HG03469 (cell line): ENCODE measurements at regions not wholly inside any gene's neighbourhood (a gene's known extent, or its start where the extent isn't known, plus 50 kb on each side); places are given as distances from the start of the nearest gene placed in this dataset.

ENCODE experiments used
- ATAC-seq: cut with Tn5 transposase; IDR thresholded peaks from one replicate; pipeline ENCODE4 v1.9.1; 2021; ENCODE audit warnings: mild to moderate bottlenecking, moderate library complexity, moderate number of reproducible peaks; ENCODE audit not compliant: unreplicated experiment

DNA sequence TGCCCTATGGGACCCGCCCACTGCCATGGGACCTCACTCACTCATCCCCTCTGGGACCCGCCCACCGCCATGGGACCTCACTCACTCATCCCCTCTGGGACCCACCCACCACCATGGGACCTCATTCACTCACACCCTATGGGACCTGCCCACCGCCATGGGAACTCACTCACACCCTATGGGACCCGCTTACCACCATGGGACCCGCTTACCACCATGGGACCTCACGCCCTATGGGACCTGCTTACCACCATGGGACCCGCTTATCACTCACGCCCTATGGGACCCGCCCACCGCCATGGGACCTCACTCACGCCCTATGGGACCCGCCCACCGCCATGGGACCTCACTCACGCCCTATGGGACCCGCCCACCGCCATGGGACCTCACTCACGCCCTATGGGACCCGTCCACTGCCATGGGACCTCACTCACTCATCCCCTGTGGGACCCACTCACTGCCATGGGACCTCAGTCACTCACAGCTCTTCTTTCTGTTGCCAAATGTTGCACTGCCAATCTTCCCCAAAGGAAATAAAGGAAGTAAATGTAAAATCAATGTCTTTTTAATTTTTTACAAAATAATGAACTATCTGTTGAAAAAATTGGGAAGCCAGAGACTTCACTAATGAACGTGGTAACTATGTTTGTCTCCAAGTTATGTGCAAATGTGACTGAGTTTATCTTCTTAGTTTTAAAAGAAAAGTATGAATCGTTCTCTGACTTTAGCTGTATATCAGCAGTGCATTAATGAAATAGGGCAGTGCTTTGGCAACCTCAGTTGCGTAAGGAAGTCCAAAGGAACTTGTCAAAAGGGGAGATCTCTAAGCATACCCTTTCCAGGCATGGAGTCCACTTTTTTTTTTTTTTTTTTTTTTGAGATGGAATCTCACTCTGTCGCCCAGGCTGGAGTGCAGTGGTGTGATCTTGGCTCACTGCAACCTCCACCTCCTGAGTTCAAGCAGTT lies 101.5 kb upstream of the MGAT5 start:
- ATAC-seq = no peak

DNA sequence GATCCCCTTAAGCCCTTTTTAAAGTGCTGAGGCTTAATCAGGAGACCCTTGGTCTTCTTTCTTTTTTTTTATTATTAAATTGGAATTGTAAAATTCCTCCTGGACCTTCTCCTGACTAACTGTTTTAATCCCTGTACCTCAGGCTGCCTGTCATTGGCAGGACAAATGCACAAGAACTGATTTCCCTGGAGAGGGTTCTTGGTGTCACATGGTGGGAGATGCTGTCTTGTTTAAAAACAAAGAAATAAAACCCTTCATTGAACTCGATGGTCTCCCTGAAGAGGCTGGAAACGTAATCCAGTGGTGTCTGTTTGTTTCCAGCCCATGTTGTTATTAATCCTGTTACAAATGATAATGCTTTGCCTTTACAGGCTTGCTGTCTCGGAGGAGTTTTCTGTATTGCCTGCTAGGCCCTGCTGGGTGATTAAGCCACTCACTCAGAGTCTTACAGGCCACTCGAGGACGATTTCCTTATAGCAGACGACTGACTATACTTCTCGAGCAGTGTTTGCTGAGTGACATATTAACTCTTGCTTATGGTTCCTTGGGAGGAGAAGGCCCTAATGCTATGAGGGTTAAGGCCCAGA lies 100.5 kb upstream of the MGAT5 start:
- ATAC-seq = no peak

DNA sequence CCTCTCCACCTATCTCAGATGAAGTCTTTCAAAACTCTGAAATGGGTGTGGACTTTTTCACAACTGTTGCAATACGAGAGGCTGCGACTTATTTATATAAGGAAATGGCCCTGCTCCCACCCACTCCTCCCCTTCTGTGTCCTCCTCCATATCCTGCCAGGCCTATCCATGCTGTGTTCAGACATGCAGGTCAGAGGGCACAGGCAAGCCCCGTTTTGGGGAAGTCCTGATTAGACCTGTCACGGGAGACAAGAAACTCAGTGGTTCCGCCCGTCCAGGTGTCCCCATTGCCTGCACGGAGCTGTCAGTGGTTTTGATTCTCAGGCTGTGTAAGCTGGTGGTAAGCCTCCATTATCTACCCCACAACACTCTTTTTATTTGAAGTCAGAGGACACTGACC lies 99.6 kb upstream of the MGAT5 start:
- peak; percentile 60 for ATAC-seq

DNA sequence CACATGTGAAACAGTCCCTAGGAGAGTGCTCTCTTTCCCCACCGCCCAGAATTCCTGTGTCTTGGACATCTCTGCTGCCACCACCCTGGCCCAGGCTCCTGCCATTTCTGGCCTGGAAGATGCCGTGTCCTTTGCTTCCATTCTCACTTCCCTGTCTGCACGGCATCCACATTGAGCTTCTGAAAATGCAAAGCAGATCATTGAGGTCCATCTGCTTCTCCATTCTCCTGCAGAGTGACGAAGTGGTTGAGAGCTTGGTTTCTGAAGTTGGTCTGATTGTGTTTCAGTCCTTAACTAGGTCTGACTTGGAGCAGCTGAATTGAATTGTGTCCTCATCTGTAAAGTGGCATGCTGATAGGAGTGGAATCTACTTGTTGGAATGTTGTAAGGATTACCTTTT lies 98.7 kb upstream of the MGAT5 start:
- peak; percentile 64 for ATAC-seq

DNA sequence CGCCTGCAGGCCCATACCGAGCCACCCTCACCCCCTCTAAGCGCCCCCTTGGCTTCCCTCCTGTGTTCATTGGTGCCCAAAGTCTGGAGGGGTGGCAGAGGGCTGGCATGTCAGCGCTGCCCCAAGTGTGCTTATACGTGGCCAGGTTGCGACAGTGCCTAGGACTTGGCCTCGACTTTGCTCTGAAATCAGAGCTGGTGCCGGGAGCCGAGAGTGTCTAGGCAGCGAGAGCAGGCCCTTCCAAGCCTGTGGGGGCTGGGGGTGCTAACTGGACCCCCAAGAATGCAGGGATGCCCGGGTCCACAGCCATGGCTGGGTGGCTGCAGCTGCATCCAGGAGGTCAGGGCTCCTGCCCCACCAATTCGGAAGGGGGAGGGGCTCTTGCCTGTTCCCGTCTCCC lies 95.6 kb upstream of the MGAT5 start:
- no peak for ATAC-seq

DNA sequence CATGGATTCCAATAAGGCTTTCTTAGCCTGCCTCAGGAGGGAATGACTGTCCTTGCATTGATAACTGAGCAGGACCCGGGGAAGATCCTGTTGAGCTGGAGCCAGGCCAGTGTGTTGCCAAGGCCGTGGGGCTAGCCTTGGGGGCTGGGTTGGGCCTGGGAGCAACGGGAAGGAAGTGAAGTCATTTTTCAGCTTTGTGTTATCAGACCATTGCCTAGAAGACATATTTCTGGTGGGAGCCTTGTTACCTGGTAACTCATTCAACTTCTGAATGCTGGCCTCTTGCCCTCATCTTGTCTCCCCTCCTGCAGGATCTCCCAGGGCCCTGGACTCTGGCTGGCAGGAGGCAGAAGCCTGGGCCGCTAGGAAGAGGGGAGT lies 92.7 kb upstream of the MGAT5 start:
- no peak for ATAC-seq

DNA sequence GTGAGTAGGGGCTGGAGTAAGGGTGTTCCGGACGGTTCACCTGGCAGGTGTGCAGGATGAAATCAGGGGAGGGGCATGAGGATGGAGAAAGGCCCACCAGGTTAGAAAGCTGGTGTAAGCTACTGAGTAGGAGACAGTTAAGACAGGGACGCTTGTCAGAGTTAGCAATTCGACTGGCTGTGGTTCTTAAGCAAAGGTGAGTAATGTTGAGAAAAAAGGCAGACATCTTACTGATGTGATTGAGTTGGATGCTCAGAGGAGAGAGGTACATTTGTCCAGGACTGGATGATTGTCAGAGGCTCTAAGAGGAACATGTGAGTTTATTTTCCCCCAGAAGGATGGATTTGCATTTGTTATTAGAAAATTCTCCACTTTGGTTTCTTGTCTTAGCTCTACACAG lies 90.5 kb upstream of the MGAT5 start:
- ATAC-seq = no peak

DNA sequence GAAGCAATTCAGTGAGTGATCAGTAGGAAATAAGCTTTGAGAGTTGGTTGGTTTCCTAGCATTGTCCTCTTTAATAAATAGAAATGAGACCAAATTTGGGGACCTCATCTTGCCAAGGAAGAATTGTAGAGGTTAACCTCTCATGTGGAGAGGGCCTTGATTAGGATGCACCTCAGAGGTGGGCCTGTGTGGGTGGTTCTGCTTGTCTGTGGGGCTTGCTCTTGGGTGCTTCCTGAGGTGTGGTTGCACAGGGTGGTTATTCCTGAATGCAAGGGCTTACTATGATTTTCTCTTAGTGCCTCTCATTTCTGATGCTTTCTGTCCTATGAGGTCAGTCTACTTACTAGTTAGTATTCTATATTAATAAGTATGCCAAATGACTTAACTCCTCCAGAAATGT lies 89.6 kb upstream of the MGAT5 start:
- ATAC-seq = no peak

DNA sequence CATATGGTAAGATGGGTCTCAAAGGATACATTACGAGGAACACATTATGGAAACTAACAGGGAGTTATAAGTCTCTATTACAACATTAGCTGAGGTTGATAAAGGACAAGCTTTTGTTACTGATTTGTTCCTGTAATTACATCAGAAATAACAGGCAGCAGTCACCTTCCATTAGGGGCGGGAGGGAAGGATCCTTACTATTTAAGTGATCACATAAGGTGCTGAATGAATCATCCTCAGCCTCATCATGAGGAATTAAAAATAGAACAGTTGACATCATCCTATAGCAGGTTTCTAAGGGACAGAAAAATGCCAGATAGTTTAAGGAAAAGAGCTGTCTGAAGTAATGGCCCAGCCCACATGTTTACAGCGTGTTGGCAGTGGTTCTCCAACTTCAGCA lies 86.9 kb upstream of the MGAT5 start:
- no peak for ATAC-seq

DNA sequence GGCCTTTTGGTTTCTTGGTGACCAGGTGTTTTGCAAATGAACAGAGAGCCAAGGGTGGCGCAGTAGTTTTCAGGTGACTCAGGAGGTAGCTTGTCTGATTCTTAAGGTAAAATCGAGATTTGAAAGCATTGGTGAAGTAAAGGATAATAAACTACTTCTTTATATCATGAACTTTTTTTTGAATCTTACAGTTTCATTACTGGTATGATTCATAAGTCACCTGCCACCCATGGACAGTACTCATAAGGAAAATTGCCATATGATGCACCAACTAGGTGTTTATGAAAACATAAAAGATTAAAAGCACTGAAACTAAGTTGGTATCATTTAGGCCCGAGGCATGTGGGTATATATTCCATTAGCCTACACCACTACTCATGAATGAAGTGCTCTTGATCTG lies 84.1 kb upstream of the MGAT5 start:
- ATAC-seq = no peak

DNA sequence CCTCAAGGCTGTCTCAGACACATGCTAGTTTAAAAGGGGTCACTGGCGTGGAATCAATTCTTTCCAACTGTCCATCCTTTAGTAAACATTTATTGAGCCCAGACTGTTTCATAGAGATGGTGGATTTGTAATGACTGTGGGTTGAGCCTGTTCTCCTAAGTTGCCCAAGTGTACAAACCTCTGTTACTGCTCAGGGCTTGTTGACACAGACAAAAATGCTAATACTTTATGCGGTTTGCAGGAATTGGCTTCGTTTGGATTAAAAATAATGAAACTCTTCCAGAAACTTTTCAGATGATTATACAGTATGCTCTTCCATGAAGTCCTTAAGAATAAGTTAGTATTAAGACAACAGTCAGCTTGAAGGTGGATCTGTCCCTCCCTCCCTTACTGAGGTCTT lies 83.6 kb upstream of the MGAT5 start:
- ATAC-seq = no peak

DNA sequence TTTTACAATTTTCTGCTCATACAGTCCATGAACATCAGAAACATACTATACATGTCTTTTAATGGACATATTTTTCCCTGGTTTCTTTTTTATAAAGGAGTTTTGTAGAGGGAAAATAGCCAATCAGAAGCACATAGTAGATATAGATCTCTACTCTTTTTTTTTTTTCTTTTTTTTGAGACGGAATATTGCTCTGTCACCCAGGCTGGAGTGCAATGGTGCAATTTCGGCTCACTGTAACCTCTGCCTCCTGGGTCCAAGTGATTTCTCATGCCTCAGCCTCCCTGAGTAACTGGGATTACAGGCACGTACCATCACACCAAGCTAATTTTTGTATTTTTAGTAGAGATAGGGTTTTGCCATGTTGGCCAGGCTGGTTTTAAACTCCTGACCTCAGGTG lies 83.2 kb upstream of the MGAT5 start:
- ATAC-seq = no peak

DNA sequence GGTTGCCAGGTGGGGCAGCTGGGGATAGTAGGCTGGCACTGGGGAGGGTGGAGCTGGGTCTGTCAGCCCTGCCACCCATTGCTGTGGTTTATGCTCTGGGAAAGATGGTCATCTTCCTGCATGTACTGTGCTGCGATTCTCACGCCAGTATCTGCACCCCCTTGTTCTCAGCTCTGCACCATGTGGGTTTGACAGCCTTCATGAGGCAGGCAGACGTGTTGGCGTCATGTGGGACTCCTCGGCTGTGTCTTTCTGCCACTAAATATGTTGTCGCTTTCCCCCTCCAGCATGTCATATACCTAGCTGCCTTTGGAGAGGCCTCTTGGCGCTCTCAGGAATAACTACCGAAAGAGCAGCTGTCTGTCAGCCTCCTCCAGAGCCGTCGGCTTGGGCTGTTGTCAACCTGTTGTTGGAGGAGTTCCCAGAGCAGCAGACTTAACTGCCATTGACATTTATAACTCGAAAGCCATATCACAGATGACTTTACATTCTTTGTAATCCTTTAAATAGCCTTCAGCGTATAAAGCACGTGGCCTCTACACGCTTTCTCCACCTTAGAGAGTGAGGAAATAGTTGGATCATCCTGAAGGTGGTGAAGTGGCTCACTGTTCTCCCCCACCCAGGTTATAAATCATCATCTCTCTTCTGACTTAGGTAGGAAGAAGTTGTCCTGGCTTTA lies 80.4 kb upstream of the MGAT5 start:
- no peak for ATAC-seq

DNA sequence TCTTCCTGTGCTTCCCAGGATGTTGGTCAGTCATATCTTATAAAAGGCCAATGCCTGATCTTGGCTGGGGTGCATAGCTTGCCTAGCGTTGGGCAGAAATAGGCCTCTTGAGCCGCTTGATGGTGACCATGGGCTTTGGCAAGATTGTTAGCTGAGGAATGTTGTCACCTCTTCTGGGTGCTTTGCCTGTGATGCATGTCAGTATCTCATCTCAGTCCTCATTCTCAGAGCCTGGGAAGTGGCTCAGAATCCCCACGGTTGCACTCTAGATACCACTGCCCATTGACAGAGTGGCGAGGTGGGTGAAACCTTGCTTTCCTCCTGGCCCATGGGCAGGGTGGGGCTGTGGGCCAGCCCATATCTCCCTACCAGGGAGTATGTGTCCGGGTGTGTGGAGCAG lies 79.2 kb upstream of the MGAT5 start:
- ATAC-seq = no peak

DNA sequence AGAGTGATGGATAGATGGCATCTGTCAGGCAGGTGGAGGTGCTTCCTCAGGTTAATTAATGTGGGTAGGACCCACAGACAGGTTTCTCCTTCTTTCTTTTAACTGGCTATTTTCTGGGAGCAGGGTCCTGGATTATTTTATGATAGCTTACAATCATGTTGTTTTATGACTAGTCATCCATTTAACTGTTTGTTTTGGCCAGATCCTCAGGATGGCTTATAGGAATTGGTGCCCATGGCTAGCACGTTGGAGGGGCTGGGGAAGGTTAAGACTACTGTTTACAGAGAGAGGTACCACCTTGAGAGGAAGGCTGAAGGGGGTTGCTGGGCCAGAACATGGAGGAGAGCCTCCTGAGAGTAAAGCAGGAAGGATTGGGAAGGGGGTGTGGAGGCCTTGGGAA lies 78.0 kb upstream of the MGAT5 start:
- no peak for ATAC-seq

DNA sequence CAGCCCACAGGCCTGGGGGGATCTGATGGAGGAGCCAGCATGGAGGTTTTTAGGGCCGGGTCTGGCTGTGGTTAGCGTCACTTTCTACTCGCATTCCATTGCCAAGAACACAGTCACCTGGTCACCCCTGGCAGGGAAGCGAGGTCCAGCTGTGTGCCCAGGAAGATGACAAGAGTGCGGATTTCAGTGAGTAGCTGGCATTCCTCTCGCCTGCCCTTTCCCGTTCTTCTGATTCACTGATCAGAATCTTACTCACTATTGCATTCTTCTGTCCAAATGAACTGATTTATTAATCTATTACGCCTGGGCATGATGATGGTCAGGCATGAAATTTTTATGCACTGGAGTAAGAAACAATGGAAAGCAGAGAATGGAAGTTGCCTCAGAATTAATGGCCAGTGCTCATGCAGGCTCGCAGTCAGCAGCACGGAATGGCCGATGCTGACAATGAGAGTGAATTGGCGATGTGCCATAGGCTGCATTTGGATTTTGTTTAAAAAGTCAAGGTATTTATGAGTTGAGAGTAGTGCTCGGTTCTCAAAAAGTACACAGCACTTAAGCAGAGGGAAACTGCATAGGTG lies 76.4 kb upstream of the MGAT5 start:
- ATAC-seq = no peak

DNA sequence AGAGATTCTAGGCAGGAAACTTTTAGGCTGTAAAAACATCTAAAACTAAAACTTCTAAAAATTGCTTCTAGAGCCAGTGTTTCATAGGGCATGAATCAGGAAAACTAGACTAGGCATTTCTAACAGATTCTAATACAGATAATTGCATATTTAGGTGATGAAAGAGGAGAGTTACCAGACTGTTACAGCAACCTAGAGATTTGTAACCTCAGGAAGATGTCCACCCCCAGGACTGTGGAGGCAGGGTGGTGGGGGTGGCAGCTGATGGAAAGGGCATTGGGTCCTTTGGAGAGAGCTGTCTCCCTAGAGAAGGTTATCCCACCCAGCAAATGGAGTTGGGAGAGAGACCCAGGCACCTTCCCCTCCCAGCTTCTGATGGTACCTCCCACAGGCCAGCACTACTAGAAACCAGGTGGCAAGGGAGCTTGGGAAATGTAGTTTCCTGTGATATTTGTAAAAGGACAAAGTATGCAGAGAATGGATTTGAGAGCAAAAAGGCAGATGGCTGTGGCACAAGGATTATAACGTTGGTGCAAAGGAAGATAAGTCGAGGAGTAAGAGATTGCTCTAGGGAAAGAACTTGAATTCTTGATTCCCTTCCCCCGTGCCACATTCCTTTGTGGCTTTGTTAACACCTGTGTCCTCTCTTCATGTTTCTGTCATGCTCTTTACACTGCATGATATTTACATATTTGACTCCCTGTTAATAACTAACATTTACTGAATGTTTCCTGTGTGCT lies 75.6 kb upstream of the MGAT5 start:
- no peak for ATAC-seq

DNA sequence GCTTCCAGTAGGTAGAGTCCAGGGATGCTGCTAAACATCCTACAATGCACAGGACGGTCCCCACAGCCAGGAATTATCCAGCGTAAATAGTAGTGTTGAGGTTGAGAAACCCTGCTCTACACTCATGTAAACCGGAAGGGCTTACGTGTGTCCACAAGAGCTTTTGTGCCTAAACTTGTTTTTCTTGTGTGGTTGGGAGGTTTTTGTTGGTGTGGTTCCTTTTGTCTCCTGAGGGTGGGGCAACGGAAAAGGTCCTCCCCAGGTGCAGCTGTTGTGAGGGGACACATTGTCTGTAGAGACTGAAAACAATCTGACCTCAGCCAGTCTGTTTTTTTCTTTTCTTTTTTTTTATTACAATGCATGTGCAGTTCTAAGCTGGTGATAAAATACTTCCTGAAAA lies 72.7 kb upstream of the MGAT5 start:
- peak; percentile 43 for ATAC-seq

DNA sequence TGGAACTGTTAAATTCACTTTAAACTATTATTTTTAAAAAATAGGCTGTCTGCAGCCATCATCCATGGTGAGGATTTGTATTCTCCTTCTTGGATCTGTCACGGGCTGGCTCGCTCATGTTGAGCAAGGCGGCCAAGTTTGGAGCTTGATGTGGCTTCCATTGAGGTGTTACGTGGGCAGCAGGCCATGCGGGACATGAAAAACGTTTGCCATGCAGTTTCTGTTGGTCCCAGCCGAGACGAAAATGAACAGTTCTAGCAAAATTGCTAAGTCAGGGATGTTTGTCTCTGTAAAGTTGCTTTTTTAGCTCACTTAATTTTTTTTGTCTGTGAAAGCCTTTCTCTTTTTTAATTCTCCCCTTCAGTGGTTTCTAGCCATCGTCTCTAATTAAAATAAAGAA lies 70.2 kb upstream of the MGAT5 start:
- ATAC-seq = no peak

DNA sequence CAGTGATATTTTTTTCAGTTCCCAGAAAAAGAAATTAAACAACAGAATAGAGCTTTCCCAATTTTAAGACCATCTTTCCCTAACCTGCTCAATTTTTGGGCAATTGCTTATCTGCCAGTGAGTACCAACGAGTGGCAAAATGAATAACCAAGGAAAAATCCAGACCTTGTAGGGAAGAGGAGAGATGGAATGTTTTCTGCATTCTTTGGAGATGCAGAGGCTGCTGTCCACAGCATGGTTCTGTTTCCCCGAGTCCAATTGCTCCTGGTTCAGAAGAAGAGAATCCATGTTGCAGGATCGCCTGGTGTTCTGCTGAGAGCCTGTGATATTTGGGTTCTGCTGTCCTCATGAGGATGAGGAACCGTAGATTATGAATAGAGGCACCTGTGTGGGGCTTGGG lies 68.2 kb upstream of the MGAT5 start:
- ATAC-seq = no peak
